CD14-positive monocyte (primary cell): ENCODE measurements at regions not wholly inside any gene's neighbourhood (a gene's known extent, or its start where the extent isn't known, plus 50 kb on each side); places are given as distances from the start of the nearest gene placed in this dataset.

Experiments
- DNase-seq, 3 donors: peaks; one replicate each; pipeline ENCODE4 v3.0.0-alpha.2; 2011 to 2022
- H2AFZ ChIP-seq: 2 replicates; pipeline ENCODE4 v1.6.0; 2012; ENCODE audit warnings: mild to moderate bottlenecking, low read depth, low read length, inconsistent platforms; ENCODE audit not compliant: insufficient read depth, poor library complexity, severe bottlenecking
- H3K27ac ChIP-seq, 2 donors: 1 replicate in 1 of 2; 2 replicates in 1 of 2; pipeline ENCODE4 v1.5.1; 2012 to 2013; ENCODE audit warnings: low read length in 2 of 2, control low read depth in 1 of 2, inconsistent platforms in 1 of 2, low read depth in 1 of 2, mild to moderate bottlenecking in 1 of 2
- H3K27me3 ChIP-seq, 2 donors: one replicate each; pipeline versions ENCODE4 v1.6.0 to v1.6.1; 2011 to 2013; ENCODE audit warnings: low read length in 2 of 2; ENCODE audit not compliant: control insufficient read depth in 2 of 2, insufficient read depth in 2 of 2
- H3K36me3 ChIP-seq, 2 donors: replicated peaks in 1 of 2; 1 replicate in 1 of 2; 2 replicates in 1 of 2; pipeline versions ENCODE4 v1.5.1 to v1.6.1; 2012 to 2013; ENCODE audit warnings: low read length in 2 of 2, control low read depth in 1 of 2, inconsistent platforms in 1 of 2, mild to moderate bottlenecking in 1 of 2; ENCODE audit not compliant: insufficient read depth in 2 of 2, control insufficient read depth in 1 of 2
- H3K4me1 ChIP-seq, 2 donors: 1 replicate in 1 of 2; 2 replicates in 1 of 2; pipeline versions ENCODE4 v1.5.1 to v1.6.1; 2012 to 2013; ENCODE audit warnings: low read length in 2 of 2, control low read depth in 1 of 2, inconsistent platforms in 1 of 2, mild to moderate bottlenecking in 1 of 2, moderate library complexity in 1 of 2; ENCODE audit not compliant: insufficient read depth in 2 of 2, control insufficient read depth in 1 of 2
- H3K4me2 ChIP-seq: replicated peaks from 2 replicates; pipeline ENCODE3; 2012; ENCODE audit warnings: low read length, moderate library complexity, mild to moderate bottlenecking; ENCODE audit not compliant: poor library complexity, severe bottlenecking; ENCODE audit errors: extremely low read depth
- H3K4me3 ChIP-seq, 3 experiments: fragments of 200-600 bp in 1 of 3; sonication (generic) in 1 of 3; replicated peaks in 1 of 3; 1 replicate in 2 of 3; 2 replicates in 1 of 3; pipeline ENCODE4 v1.5.1; 2011 to 2013; ENCODE audit warnings: low read length in 3 of 3, mild to moderate bottlenecking in 3 of 3, control low read depth in 2 of 3, low read depth in 2 of 3, inconsistent platforms in 1 of 3, moderate library complexity in 1 of 3
- H3K79me2 ChIP-seq: 2 replicates; pipeline ENCODE4 v1.6.0; 2012; ENCODE audit warnings: mild to moderate bottlenecking, control low read depth, inconsistent platforms, low read length, moderate library complexity; ENCODE audit not compliant: insufficient read depth
- H3K9ac ChIP-seq: 2 replicates; pipeline ENCODE4 v1.6.0; 2017; ENCODE audit warnings: low read length, mild to moderate bottlenecking; ENCODE audit not compliant: insufficient read depth, poor library complexity, severe bottlenecking
- H3K9me3 ChIP-seq, 2 donors: replicated peaks in 1 of 2; 1 replicate in 1 of 2; 2 replicates in 1 of 2; pipeline versions ENCODE4 v1.5.1 to v1.6.1; 2012 to 2013; ENCODE audit warnings: low read length in 2 of 2, control low read depth in 1 of 2; ENCODE audit not compliant: control insufficient read depth in 1 of 2, insufficient read depth in 1 of 2
- H4K20me1 ChIP-seq: 2 replicates; pipeline ENCODE4 v1.6.0; 2012; ENCODE audit warnings: mild to moderate bottlenecking, low read length, control low read depth, moderate library complexity; ENCODE audit not compliant: insufficient read depth
- H3K27ac Mint-ChIP-seq, 7 donors: one replicate each; pipeline ENCODE4 v1.8.0; 2020; ENCODE audit warnings: mild to moderate bottlenecking in 7 of 7, mixed read lengths in 7 of 7, moderate library complexity in 6 of 7, inconsistent platforms in 2 of 7
- H3K27me3 Mint-ChIP-seq, 3 donors: one replicate each; pipeline ENCODE4 v1.8.0; 2021 to 2022; ENCODE audit warnings: low read depth in 3 of 3, mild to moderate bottlenecking in 3 of 3, mixed read lengths in 3 of 3, moderate library complexity in 3 of 3, inconsistent platforms in 1 of 3
- H3K36me3 Mint-ChIP-seq, 2 donors: one replicate each; pipeline ENCODE4 v1.8.0; 2020; ENCODE audit warnings: mixed read lengths in 2 of 2, inconsistent platforms in 1 of 2, mild to moderate bottlenecking in 1 of 2
- H3K4me1 Mint-ChIP-seq: one replicate; pipeline ENCODE4 v1.8.0; 2020; ENCODE audit warnings: mild to moderate bottlenecking, mixed read lengths
- H3K4me3 Mint-ChIP-seq, 2 donors: one replicate each; pipeline ENCODE4 v1.8.0; 2020; ENCODE audit warnings: mild to moderate bottlenecking in 2 of 2, mixed read lengths in 2 of 2, moderate library complexity in 1 of 2
- H3K9me3 Mint-ChIP-seq, 7 donors: one replicate each; pipeline ENCODE4 v1.8.0; 2020 to 2022; ENCODE audit warnings: mixed read lengths in 7 of 7, mild to moderate bottlenecking in 6 of 7, moderate library complexity in 6 of 7, inconsistent platforms in 2 of 7
- CTCF ChIP-seq: fragments of 200-600 bp; IDR thresholded peaks from one replicate; pipeline ENCODE4 v1.8.0; 2022; ENCODE audit warnings: antibody characterized with exemption, mild to moderate bottlenecking
- WGBS: methylation state at CpG from one replicate; pipeline ENCODE4 v1.1.5; 2013; ENCODE audit warnings: missing lambda C conversion rate; ENCODE audit not compliant: insufficient coverage; 5-methylcytosine and 5-hydroxymethylcytosine counted together
- intact Hi-C, 2 donors: fragments of 100-400 bp; cut with micrococcal nuclease; formaldehyde crosslinking; loops; one replicate each; pipeline versions ENCODE4 v1.15.0 to v1.15.1; 2023

GRCh38 chr2:177129610-177130009 is 83.0 kb upstream of the HNRNPA3 start:
- H3K27me3 ChIP-seq, result peaks cover 0 to 2% of the 10 kb centered on the region in 2 donors
- H2AFZ ChIP-seq, result no peak overlapping the region
- no peak overlapping the region for H3K9ac ChIP-seq
- H3K4me2 ChIP-seq, result no peak overlapping the region
- no peaks in the 10 kb centered on the region for H3K36me3 ChIP-seq
- 100% methylated on average over 2 of the region's 3 CpGs for WGBS
- H3K27ac ChIP-seq, result no peak overlapping the region
- no peaks in the 10 kb centered on the region for H4K20me1 ChIP-seq
- peaks cover 0 to 3% of the 10 kb centered on the region in 2 donors for H3K9me3 ChIP-seq
- Mint-ChIP-seq H3K36me3 (no peaks in the 10 kb centered on the region), H3K4me3 (no peak overlapping the region), H3K27me3 (peaks cover 1 to 3% (median 1%) of the 10 kb centered on the region in 3 donors), H3K9me3 (peaks cover 0 to 5% (median 0%) of the 10 kb centered on the region in 7 donors), H3K4me1 (no peaks in the 10 kb centered on the region), H3K27ac (no peak overlapping the region)
- H3K4me1 ChIP-seq, result no peaks in the 10 kb centered on the region
- TF ChIP-seq CTCF, result no peak
- no peak overlapping the region for H3K4me3 ChIP-seq
- intact Hi-C loops, result no loop called here
- no peaks in the 10 kb centered on the region for H3K79me2 ChIP-seq
- DNase-seq, result no peak

- H3K4me1 Mint-ChIP-seq, result no peaks in the 10 kb centered on the region
- H3K27ac Mint-ChIP-seq, result no peak overlapping the region
- DNase-seq, result no peak
- no peaks in the 10 kb centered on the region for H4K20me1 ChIP-seq
- H3K4me3 ChIP-seq, result no peak overlapping the region
- H3K4me2 ChIP-seq, result no peak overlapping the region
- H2AFZ ChIP-seq, result no peak overlapping the region
- no peaks in the 10 kb centered on the region for H3K79me2 ChIP-seq
- intact Hi-C loops, result no loop called here
- H3K9me3 Mint-ChIP-seq, result peaks cover 0 to 1% (median 0%) of the 10 kb centered on the region in 7 donors
- H3K4me1 ChIP-seq, result no peaks in the 10 kb centered on the region
- H3K27me3 ChIP-seq, result peaks cover 0 to 2% of the 10 kb centered on the region in 2 donors
- no peak for TF ChIP-seq CTCF
- H3K27ac ChIP-seq, result no peak overlapping the region
- no peak overlapping the region for H3K4me3 Mint-ChIP-seq
- no peaks in the 10 kb centered on the region for H3K36me3 ChIP-seq
- H3K27me3 Mint-ChIP-seq, result peaks cover 1 to 3% (median 1%) of the 10 kb centered on the region in 3 donors
- H3K9ac ChIP-seq, result no peak overlapping the region
- H3K36me3 Mint-ChIP-seq, result no peaks in the 10 kb centered on the region
- peaks cover 0 to 3% of the 10 kb centered on the region in 2 donors for H3K9me3 ChIP-seq
Measured at GRCh38 chr2:177131858-177132257, 80.7 kb upstream of the HNRNPA3 start.
